GM23338 (cell line): ENCODE measurements at regions not wholly inside any gene's neighbourhood (a gene's known extent, or its start where the extent isn't known, plus 50 kb on each side); places are given as distances from the start of the nearest gene placed in this dataset.

Experiments used
- CTCF ChIP-seq, 2 experiments: fragments of 200-600 bp in 1 of 2; sonication (generic) in 1 of 2; conservative IDR thresholded peaks; 2 replicates each; pipeline versions ENCODE4 v1.5.1 to v1.6.1; 2016 to 2017; ENCODE audit warnings: antibody characterized with exemption in 2 of 2, low read depth in 2 of 2, mild to moderate bottlenecking in 2 of 2, moderate library complexity in 1 of 2
- JUNB ChIP-seq: IDR thresholded peaks from one replicate; pipeline ENCODE4 v1.6.1; 2016; ENCODE audit warnings: antibody characterized with exemption; ENCODE audit not compliant: unreplicated experiment
- POLR2AphosphoS5 ChIP-seq: IDR thresholded peaks from 2 replicates; pipeline ENCODE4 v1.6.1; 2016; ENCODE audit warnings: antibody characterized with exemption, low read depth
- REST ChIP-seq: IDR thresholded peaks from one replicate; pipeline ENCODE4 v1.6.1; 2018; ENCODE audit warnings: antibody characterized with exemption; ENCODE audit not compliant: unreplicated experiment
- ZNF114 ChIP-seq: fragments of 250-450 bp; sonication (Bioruptor Pico); IDR thresholded peaks from 2 replicates; pipeline ENCODE4 v1.5.0; 2020; ENCODE audit warnings: mild to moderate bottlenecking, moderate library complexity
- ZNF462 ChIP-seq: fragments of 250-450 bp; sonication (Bioruptor Pico); IDR thresholded peaks from 2 replicates; pipeline ENCODE4 v1.5.0; 2020; ENCODE audit warnings: mild to moderate bottlenecking, moderate library complexity

GRCh38 chr21:38082936-38083485 is 166.8 kb upstream of the KCNJ6 start (continued):
- no peak for TF ChIP-seq ZNF462 (CRISPR knock-in tag)
- no peak for TF ChIP-seq JUNB
- TF ChIP-seq CTCF (conservative IDR thresholded peaks at IDR 0.05; ENCODE audit: low read depth in 2 of 2), result no peak
- no peak for TF ChIP-seq POLR2AphosphoS5
- no peak for TF ChIP-seq ZNF114
- no peak for TF ChIP-seq REST
